Activated CD8-positive, alpha-beta T cell treated with anti-CD3 and anti-CD28 coated beads for 36 hours (primary cell): ENCODE measurements at regions not wholly inside any gene's neighbourhood (a gene's known extent, or its start where the extent isn't known, plus 50 kb on each side); places are given as distances from the start of the nearest gene placed in this dataset.

Experiments
- ATAC-seq: fragments of 200-7000 bp; cut with Tn5 transposase; one replicate; pipeline ENCODE4 v1.10.0; 2021; ENCODE audit warnings: mild to moderate bottlenecking, moderate library complexity
- CTCF ChIA-PET: fragments of 350-600 bp; sonication (Branson Sonifier 250); formaldehyde crosslinking; loops from one replicate; lab custom pipeline; 2021; ENCODE audit warnings: antibody characterized with exemption; lab: Charles Lee
- POLR2A ChIA-PET: fragments of 350-600 bp; sonication (Branson Sonifier 250); formaldehyde crosslinking; loops from one replicate; lab custom pipeline; 2021; ENCODE audit warnings: antibody characterized with exemption; lab: Charles Lee
- DNase-seq: peaks from one replicate; pipeline ENCODE4 v3.0.0-alpha.2; 2020
- H3K27ac Mint-ChIP-seq: one replicate; pipeline ENCODE4 v1.8.0; 2021; ENCODE audit warnings: mild to moderate bottlenecking, mixed read lengths
- H3K27me3 Mint-ChIP-seq: one replicate; pipeline ENCODE4 v1.8.0; 2021; ENCODE audit warnings: mixed read lengths
- H3K36me3 Mint-ChIP-seq: one replicate; pipeline ENCODE4 v1.8.0; 2021; ENCODE audit warnings: low read depth, mixed read lengths
- H3K4me1 Mint-ChIP-seq: one replicate; pipeline ENCODE4 v1.8.0; 2021; ENCODE audit warnings: low read depth, mixed read lengths
- H3K4me3 Mint-ChIP-seq: one replicate; pipeline ENCODE4 v1.8.0; 2021; ENCODE audit warnings: mild to moderate bottlenecking, moderate library complexity, mixed read lengths
- H3K9me3 Mint-ChIP-seq: one replicate; pipeline ENCODE4 v1.8.0; 2021; ENCODE audit warnings: mixed read lengths
- intact Hi-C: fragments of 100-400 bp; cut with micrococcal nuclease; formaldehyde crosslinking; loops from one replicate; pipeline ENCODE4 v1.10.0; 2022
- TF ChIP-seq, protein P1 (sequence below): fragments of 200-600 bp; IDR thresholded peaks from one replicate; pipeline ENCODE4 v1.8.0; 2022; ENCODE audit warnings: antibody characterized with exemption, mild to moderate bottlenecking

DNA sequence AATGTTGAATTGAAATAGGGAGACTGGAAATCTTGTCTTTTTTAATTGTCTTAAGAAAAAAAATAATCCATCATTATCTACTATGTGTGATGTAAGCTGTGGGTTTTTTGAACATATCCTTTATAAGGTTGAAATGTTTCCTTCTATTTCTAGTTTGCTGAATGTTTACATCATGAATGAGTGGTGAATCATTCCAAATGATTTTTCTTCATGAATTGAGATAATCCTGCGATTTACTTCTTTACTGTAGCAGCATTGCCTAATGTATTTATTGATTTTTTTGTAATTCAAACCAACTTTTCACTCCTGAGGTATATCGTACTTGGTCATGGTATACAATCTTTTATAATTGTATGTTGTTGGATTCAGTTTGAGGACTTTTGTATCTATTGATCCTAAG lies 607.6 kb upstream of the PFKP start:
- no peaks in the 10 kb centered on the region for H3K36me3 Mint-ChIP-seq
- H3K4me1 Mint-ChIP-seq = no peaks in the 10 kb centered on the region
- no peak for DNase-seq
- ChIA-PET CTCF (no interaction called here), POLR2A (no interaction called here)
- TF ChIP-seq, protein P1, sequence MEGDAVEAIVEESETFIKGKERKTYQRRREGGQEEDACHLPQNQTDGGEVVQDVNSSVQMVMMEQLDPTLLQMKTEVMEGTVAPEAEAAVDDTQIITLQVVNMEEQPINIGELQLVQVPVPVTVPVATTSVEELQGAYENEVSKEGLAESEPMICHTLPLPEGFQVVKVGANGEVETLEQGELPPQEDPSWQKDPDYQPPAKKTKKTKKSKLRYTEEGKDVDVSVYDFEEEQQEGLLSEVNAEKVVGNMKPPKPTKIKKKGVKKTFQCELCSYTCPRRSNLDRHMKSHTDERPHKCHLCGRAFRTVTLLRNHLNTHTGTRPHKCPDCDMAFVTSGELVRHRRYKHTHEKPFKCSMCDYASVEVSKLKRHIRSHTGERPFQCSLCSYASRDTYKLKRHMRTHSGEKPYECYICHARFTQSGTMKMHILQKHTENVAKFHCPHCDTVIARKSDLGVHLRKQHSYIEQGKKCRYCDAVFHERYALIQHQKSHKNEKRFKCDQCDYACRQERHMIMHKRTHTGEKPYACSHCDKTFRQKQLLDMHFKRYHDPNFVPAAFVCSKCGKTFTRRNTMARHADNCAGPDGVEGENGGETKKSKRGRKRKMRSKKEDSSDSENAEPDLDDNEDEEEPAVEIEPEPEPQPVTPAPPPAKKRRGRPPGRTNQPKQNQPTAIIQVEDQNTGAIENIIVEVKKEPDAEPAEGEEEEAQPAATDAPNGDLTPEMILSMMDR = no peak
- no peak for ATAC-seq
- no peaks in the 10 kb centered on the region for H3K27me3 Mint-ChIP-seq
- H3K27ac Mint-ChIP-seq = no peak overlapping the region
- H3K9me3 Mint-ChIP-seq = peaks cover 2% of the 10 kb centered on the region
- intact Hi-C loops = no loop called here
- H3K4me3 Mint-ChIP-seq = no peak overlapping the region

DNA sequence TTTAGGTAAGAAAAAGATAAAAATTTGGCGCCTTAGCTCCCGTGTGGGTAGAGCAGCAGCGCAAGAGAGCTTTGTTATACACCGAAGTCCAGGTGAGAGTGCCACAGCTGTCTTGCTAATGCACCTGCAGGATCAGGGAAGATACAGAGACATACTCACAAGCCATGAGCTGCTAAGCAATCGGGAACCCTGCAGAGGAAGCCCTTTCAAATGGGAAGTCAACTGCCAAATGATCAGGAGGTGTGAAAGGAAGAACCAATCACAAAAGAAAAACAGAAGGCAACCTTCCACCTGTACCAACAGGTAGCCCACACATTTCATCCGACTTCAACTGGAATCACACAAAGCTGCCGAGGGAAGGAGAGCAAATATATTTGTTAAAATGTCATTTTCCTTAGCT lies 610.5 kb upstream of the PFKP start:
- Mint-ChIP-seq H3K4me1 (no peaks in the 10 kb centered on the region), H3K27ac (no peak overlapping the region), H3K9me3 (peaks cover 2% of the 10 kb centered on the region), H3K4me3 (no peak overlapping the region), H3K27me3 (no peaks in the 10 kb centered on the region), H3K36me3 (no peaks in the 10 kb centered on the region)
- intact Hi-C loops = no loop called here
- CTCF ChIA-PET = no interaction called here
- ATAC-seq (no peak), DNase-seq (no peak)
- POLR2A ChIA-PET = no interaction called here
- TF ChIP-seq, protein P1 = no peak

DNA sequence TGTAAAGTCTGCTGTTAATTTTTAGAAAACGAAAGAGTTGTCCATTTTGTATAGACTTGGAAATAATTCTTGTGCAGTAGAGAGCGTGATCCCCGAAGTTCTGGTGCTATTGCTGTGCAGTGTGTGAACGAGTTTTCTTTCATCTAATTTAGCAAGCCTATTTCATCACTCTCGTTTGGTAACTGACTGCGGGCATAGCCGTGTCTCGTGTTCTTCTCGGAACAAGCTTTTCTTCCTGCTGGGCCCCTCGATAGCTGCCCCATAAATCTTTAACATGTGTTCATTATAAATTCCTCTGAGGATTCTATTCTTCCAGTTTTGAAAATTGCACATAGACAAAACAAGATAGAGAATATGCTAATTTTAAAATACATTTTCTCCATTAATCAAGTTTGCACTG lies 622.0 kb upstream of the PFKP start:
- CTCF ChIA-PET = no interaction called here
- POLR2A ChIA-PET = no interaction called here
- ATAC-seq = no peak

DNA sequence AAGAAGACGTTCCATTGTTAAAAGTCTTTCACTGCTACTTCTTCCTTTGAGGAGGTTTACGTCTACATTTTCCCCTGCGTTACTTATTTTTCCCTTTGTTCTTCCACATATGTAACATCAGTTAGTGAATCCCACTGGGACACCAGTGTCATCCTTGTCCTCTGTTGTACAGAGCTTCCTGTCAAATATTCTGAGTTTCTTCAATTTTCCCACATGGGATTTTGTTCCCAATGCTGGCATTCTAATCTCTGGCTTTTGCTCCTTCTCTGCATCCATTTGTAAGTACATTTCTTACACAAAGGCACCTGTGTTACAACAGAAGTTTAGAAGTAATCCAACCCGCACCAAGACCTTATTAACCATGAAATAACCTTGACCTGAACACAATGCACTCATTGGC lies 627.4 kb upstream of the PFKP start:
- no peak for DNase-seq
- Mint-ChIP-seq H3K27me3 (no peaks in the 10 kb centered on the region), H3K27ac (no peak overlapping the region), H3K36me3 (no peaks in the 10 kb centered on the region), H3K4me3 (no peak overlapping the region), H3K4me1 (no peaks in the 10 kb centered on the region), H3K9me3 (peaks cover 3% of the 10 kb centered on the region)
- ChIA-PET POLR2A (no interaction called here), CTCF (no interaction called here)
- no peak for ATAC-seq
- TF ChIP-seq, protein P1 = no peak
- intact Hi-C loops = no loop called here

More for the DNA sequence above, 622.0 kb upstream of the PFKP start:
- Mint-ChIP-seq H3K4me1 (no peaks in the 10 kb centered on the region), H3K27me3 (no peaks in the 10 kb centered on the region), H3K9me3 (no peaks in the 10 kb centered on the region), H3K4me3 (no peak overlapping the region), H3K36me3 (no peaks in the 10 kb centered on the region), H3K27ac (no peak overlapping the region)
- intact Hi-C loops = no loop called here
- no peak for DNase-seq
- TF ChIP-seq, protein P1 = no peak

DNA sequence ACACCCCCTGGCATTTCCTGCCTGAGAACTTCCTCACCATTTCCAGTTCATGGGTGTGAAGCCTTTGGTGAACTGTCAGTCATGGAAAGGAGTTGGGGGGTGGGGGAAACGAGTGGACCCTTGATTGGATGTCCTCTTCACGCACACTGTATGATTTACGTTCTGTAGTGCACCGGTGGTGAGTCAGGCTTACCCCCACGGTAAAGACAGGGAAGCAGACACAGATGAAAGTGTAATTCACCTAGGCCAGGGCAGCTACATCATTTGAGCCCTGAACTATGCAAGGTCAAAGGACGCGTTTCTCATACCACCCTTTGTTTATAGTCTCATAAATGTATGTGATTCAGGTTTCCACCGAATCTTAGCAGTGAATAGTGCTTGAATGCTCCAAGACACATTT lies 628.3 kb upstream of the PFKP start:
- DNase-seq (no peak), ATAC-seq (no peak)
- Mint-ChIP-seq H3K4me1 (no peaks in the 10 kb centered on the region), H3K4me3 (no peak overlapping the region), H3K9me3 (peaks cover 3% of the 10 kb centered on the region), H3K27me3 (no peaks in the 10 kb centered on the region), H3K36me3 (no peaks in the 10 kb centered on the region), H3K27ac (no peak overlapping the region)
- intact Hi-C loops = no loop called here
- TF ChIP-seq, protein P1 = no peak
- CTCF ChIA-PET = no interaction called here
- POLR2A ChIA-PET = no interaction called here
